NCI-H1105 treated with DMSO at 0.1 percent for 48 hours (cell line): ENCODE measurements at regions not wholly inside any gene's neighbourhood (a gene's known extent, or its start where the extent isn't known, plus 50 kb on each side); places are given as distances from the start of the nearest gene placed in this dataset.
"Not testable (repeated sequence)": the region's sequence is repeated elsewhere in the genome, so short reads cannot be mapped to it uniquely, and the experiment has no call there.

Experiments used
- DNase-seq: peaks from one replicate; lab custom pipeline; 2025; lab: John Stamatoyannopoulos, UW

GRCh38 chr2:14752295-14752694 lies 119.8 kb downstream of the LRATD1 start:
- no peak for DNase-seq

- no peak for DNase-seq
Observed at GRCh38 chr2:14756122-14756541, 123.6 kb downstream of the LRATD1 start.

- DNase-seq = no peak
Observed at GRCh38 chr2:14756981-14757657, 124.6 kb downstream of the LRATD1 start.

GRCh38 chr2:14759082-14759481 lies 126.6 kb downstream of the LRATD1 start:
- DNase-seq = no peak

GRCh38 chr2:14760169-14760568 lies 127.7 kb downstream of the LRATD1 start:
- DNase-seq = no peak

DNA sequence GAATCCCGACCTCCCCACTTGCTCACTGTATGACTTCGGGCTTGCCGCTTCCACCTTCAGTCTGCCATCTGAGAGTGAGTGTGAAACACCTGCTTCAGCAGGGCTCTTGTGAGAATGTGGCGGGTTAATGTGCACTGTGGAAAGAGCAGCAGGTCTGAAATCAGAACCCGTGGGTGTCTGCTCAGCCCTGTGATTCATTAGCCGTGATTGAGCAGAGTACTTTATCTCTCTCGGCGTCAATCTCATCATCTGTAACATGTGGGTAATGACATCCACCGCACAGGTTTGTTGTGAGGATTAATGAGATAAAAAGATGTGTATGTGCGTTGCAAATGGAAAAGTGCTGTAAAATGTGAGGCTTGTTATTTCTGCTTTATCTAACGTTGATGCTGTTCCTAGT lies 128.6 kb downstream of the LRATD1 start:
- no peak for DNase-seq

DNA sequence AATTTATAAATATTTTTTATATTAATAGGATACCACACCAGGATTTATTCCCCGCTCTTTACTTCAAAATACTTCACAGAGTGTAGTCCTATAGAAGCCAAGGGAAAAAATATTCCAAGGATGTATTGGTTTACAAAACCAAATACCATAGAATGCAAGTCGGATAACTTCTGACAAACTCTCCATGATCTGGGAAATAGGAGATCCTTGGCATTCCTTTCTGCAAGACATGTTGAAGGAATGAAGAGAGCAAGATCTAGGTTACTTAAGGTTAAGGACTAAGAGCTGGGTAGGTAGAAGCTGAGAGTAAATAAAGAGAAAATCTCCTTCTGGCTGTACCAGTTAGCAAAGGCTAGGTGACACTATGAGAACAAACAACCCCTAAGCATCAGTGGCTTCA lies 141.2 kb downstream of the LRATD1 start:
- DNase-seq = no peak

DNA sequence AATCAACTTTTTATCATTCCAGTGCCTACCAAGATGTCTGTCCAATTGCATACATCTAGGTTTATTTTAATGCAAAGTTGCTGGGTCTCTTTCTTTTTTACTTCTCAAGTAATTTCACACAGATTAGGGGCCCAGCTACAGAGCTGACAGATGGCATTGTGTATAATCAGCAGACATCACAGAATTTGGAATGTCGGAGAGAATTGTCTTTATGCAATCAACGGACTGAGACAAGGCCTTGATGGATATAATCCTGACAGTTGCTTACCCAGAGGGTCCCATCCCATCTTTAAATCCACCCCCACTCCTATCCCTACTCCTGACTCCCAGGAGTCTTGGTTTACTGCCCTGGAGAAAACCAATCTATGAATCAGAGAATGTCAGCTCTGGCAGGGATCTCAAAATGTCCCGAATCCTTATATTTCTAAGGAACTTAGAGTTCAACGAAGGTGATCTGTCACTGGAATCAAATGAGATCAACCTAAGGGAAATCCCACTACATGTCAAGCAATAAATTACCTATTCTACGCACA lies 142.0 kb downstream of the LRATD1 start:
- no peak for DNase-seq

DNA sequence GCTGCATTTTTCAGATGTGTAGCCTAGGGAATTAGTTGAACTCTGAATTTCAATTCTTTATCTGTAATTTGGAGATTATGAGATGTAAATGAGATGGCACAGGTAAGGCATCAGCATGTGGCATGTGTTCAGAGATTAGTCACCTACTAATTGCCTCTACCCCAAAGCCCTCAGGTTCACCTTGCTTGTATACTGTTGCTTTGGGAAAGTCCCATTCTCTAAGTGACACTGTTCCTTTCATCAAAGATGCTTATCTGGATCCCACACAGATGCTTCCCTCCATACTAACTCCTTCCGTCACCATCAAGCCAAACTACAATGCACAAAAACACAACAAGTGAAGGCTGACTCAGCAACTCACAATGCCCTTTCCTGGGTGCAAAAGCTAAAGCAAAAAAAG lies 143.7 kb downstream of the LRATD1 start:
- DNase-seq = no peak

DNA sequence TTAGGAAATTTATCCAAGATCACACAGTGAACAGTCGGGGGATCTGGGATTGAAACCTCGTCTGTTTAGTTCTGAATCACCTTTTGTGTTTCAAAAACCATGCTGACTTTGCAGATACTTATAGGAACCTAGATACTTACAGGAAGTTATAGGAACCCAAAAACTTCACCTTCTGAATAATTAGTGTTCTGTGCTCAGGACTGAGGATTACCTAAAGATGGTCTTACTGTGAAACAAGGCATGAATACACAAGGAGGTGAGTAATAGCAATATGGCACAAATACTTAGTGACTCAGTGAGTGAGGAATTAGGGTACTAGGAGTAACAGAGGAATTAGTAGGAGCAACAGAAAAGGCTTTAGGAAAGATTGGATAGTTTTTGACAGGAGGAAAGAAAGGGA lies 145.5 kb downstream of the LRATD1 start:
- no peak for DNase-seq

DNA sequence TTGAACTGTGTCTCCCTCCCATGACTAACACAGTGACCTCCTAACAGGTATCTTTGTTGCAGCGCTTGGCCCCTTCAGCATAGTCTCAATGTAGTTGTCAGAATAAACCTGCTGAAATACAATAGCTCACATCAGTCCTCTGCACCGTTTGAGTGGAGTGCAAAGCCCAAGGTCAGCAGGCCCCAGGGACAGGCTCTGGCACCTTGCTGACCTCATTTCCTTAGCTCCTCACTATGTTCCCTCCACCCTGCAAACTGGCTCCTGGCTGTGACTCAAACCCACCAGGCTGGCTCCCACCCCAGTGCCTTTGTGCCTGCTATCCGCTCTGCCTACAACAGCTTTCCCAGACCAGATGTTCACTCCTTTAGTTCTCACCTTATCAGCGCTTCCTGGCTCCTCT lies 146.7 kb downstream of the LRATD1 start:
- DNase-seq = no peak

GRCh38 chr2:14781142-14781541 lies 148.6 kb downstream of the LRATD1 start:
- peak; percentile 80 for DNase-seq

- not testable (repeated sequence) for DNase-seq
Observed at GRCh38 chr2:14788814-14789213, 156.3 kb downstream of the LRATD1 start.

GRCh38 chr2:14790041-14790640 lies 157.6 kb downstream of the LRATD1 start:
- no peak for DNase-seq

- no peak for DNase-seq
Observed at GRCh38 chr2:14803994-14804393, 171.5 kb downstream of the LRATD1 start.

DNA sequence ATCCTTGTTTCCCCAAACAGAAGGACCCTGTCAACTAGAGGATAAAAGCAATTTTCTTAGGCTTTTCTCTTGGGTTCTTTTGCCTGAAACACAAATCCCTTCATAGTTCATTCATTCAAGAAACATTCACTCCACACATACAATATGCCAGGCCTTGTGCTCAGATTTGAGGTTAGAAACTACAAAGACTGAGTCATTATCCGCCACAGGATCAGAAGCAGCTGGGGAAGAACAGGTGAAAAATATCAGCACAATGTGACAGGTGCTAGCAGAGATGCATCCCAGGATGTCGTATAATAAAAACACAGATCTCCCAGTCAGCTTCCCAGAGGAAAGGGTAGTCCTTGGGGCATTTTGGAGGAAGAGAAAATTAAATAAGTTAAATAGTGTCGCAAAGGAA lies 172.4 kb downstream of the LRATD1 start:
- DNase-seq = no peak

GRCh38 chr2:14806613-14807012 lies 174.1 kb downstream of the LRATD1 start:
- no peak for DNase-seq

- no peak for DNase-seq
Observed at GRCh38 chr2:14815201-14815600, 182.7 kb downstream of the LRATD1 start.

- DNase-seq = no peak
Observed at GRCh38 chr2:14816069-14817060, 183.8 kb downstream of the LRATD1 start.

GRCh38 chr2:14817848-14818247 lies 185.3 kb downstream of the LRATD1 start:
- no peak for DNase-seq

GRCh38 chr2:14826518-14826917 lies 194.0 kb downstream of the LRATD1 start:
- no peak for DNase-seq

DNA sequence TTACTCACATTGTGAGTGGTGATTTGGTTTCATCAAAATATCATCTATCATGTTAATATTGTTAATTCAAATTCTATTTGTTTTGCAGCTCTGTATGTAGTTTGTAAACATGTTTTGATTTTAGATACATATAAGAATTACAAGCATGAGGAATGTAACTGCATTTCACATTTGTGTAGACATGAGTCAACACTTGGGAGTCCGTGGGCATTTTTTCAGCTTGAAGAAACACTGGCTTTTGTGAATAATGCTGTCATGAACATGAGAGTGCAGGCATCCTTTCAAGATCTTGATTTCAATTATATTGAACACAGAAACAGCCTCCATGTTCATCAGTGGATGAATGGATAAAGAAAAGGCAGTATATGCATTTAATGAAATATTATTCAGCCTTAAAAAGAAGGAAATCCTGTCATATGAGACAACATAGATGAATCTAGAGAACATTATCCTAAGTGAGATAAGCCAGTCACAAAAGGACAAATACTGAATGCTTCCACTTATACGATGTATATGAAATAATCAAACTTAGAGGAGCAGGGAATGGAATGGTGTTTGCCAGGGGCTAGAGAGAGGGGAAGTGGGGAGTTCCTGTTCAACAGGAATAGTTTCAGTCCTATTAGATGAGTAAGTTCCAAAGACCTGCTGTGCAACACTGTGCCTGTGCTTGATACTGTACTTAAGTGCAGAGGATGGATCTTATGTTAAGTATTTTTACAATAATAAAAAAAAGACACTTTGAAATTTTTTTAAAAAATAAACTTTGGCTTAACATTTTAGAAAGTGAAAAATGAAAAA lies 194.9 kb downstream of the LRATD1 start:
- no peak for DNase-seq
